B cell (primary cell): ENCODE measurements at regions not wholly inside any gene's neighbourhood (a gene's known extent, or its start where the extent isn't known, plus 50 kb on each side); places are given as distances from the start of the nearest gene placed in this dataset.

ENCODE experiments used
- ATAC-seq: fragments of 200-7000 bp; cut with Tn5 transposase; one replicate; pipeline ENCODE4 v1.10.0; 2021; ENCODE audit warnings: low read depth, mild to moderate bottlenecking, moderate number of reproducible peaks, moderate library complexity
- CTCF ChIA-PET: fragments of 350-600 bp; sonication (Branson Sonifier 250); formaldehyde crosslinking; loops from one replicate; lab custom pipeline; 2021; ENCODE audit warnings: antibody characterized with exemption, inconsistent platforms; lab: Charles Lee
- POLR2A ChIA-PET: fragments of 350-600 bp; sonication (Branson Sonifier 250); formaldehyde crosslinking; loops from one replicate; lab custom pipeline; 2021; ENCODE audit warnings: antibody characterized with exemption; lab: Charles Lee
- DNase-seq: peaks from one replicate; pipeline ENCODE4 v3.0.0; 2013
- H2AFZ ChIP-seq: 2 replicates; pipeline ENCODE4 v1.6.1; 2012; ENCODE audit warnings: mild to moderate bottlenecking, low read depth, low read length; ENCODE audit not compliant: insufficient read depth, poor library complexity, severe bottlenecking
- H3K27ac ChIP-seq, 2 donors: 1 replicate in 1 of 2; 2 replicates in 1 of 2; pipeline ENCODE4 v1.5.1; 2012 to 2013; ENCODE audit warnings: low read length in 2 of 2, mild to moderate bottlenecking in 2 of 2, moderate library complexity in 1 of 2
- H3K27me3 ChIP-seq, 4 experiments: fragments of 200-600 bp in 1 of 4; sonication (generic) in 1 of 4; replicated peaks in 1 of 4; 1 replicate in 2 of 4; 2 replicates in 2 of 4; pipeline versions ENCODE4 v1.6.1 to v1.7.0; 2013 to 2016; ENCODE audit warnings: low read length in 3 of 4, mild to moderate bottlenecking in 2 of 4, mixed read lengths in 1 of 4, moderate library complexity in 1 of 4; ENCODE audit not compliant: insufficient read depth in 4 of 4, control insufficient read depth in 3 of 4; ENCODE audit errors: control extremely low read depth in 1 of 4
- H3K36me3 ChIP-seq, 2 experiments: replicated peaks in 1 of 2; 1 replicate in 1 of 2; 2 replicates in 1 of 2; pipeline versions ENCODE4 v1.6.1 to v1.7.1; 2013; ENCODE audit warnings: low read length in 1 of 2; ENCODE audit not compliant: insufficient read depth in 2 of 2, control insufficient read depth in 1 of 2; ENCODE audit errors: control extremely low read depth in 1 of 2, extremely low read depth in 1 of 2
- H3K4me1 ChIP-seq, 2 donors: fragments of 200-600 bp in 1 of 2; sonication (generic) in 1 of 2; 1 replicate in 1 of 2; 2 replicates in 1 of 2; pipeline versions ENCODE4 v1.5.1 to v1.6.1; 2013 to 2017; ENCODE audit warnings: low read length in 2 of 2; ENCODE audit not compliant: control insufficient read depth in 2 of 2, insufficient read depth in 2 of 2
- H3K4me2 ChIP-seq: replicated peaks from 2 replicates; pipeline ENCODE3; 2012; ENCODE audit warnings: mild to moderate bottlenecking, low read depth, low read length; ENCODE audit not compliant: poor library complexity, severe bottlenecking
- H3K4me3 ChIP-seq, 5 experiments: fragments of 200-600 bp in 1 of 5; sonication (generic) in 1 of 5; 1 replicate in 3 of 5; 2 replicates in 2 of 5; pipeline versions ENCODE4 v1.5.1 to v1.7.0; 2011 to 2016; ENCODE audit warnings: low read length in 4 of 5, mild to moderate bottlenecking in 4 of 5, low read depth in 2 of 5, control low read depth in 1 of 5, moderate library complexity in 1 of 5; ENCODE audit not compliant: insufficient read depth in 1 of 5; ENCODE audit errors: control extremely low read depth in 1 of 5, extremely low read depth in 1 of 5
- H3K79me2 ChIP-seq: fragments of 200-600 bp; sonication (generic); one replicate; pipeline ENCODE4 v1.6.0; 2016; ENCODE audit warnings: low read length; ENCODE audit not compliant: control insufficient read depth, insufficient read depth
- H3K9ac ChIP-seq: fragments of 200-600 bp; sonication (generic); 2 replicates; pipeline ENCODE4 v1.6.1; 2017; ENCODE audit warnings: mild to moderate bottlenecking, low read length, moderate library complexity
- H3K9me3 ChIP-seq, 3 donors: one replicate each; pipeline versions ENCODE4 v1.6.1 to v1.7.1; 2013; ENCODE audit warnings: low read length in 2 of 3; ENCODE audit not compliant: control insufficient read depth in 2 of 3, insufficient read depth in 1 of 3; ENCODE audit errors: control extremely low read depth in 1 of 3
- H4K20me1 ChIP-seq: 2 replicates; pipeline ENCODE4 v1.6.0; 2012; ENCODE audit warnings: mild to moderate bottlenecking, low read length; ENCODE audit not compliant: insufficient read depth, control insufficient read depth, poor library complexity, severe bottlenecking
- H3K27ac Mint-ChIP-seq: one replicate; pipeline ENCODE4 v1.8.0; 2021; ENCODE audit warnings: mixed read lengths
- H3K27me3 Mint-ChIP-seq: one replicate; pipeline ENCODE4 v1.8.0; 2021; ENCODE audit warnings: mixed read lengths
- H3K4me1 Mint-ChIP-seq: one replicate; pipeline ENCODE4 v1.8.0; 2021; ENCODE audit warnings: mixed read lengths
- H3K4me3 Mint-ChIP-seq: one replicate; pipeline ENCODE4 v1.8.0; 2021; ENCODE audit warnings: mixed read lengths
- H3K9me3 Mint-ChIP-seq: one replicate; pipeline ENCODE4 v1.8.0; 2022; ENCODE audit warnings: mixed read lengths; ENCODE audit not compliant: insufficient read depth
- CTCF ChIP-seq: fragments of 200-600 bp; IDR thresholded peaks from one replicate; pipeline ENCODE4 v1.8.0; 2022; ENCODE audit warnings: antibody characterized with exemption, mild to moderate bottlenecking
- EZH2 ChIP-seq: IDR thresholded peaks from 2 replicates; pipeline ENCODE4 v1.6.1; 2012; ENCODE audit warnings: borderline replicate concordance, low read depth, mild to moderate bottlenecking, moderate library complexity, low read length; ENCODE audit not compliant: insufficient read depth, poor library complexity, severe bottlenecking
- WGBS: methylation state at CpG from one replicate; pipeline ENCODE4 v1.1.5; 2013; ENCODE audit warnings: missing lambda C conversion rate; ENCODE audit not compliant: insufficient coverage; 5-methylcytosine and 5-hydroxymethylcytosine counted together
- intact Hi-C: fragments of 100-400 bp; cut with micrococcal nuclease; formaldehyde crosslinking; loops from one replicate; pipeline ENCODE4 v1.10.0; 2022

GRCh38 chr6:80940976-80941375, 811.5 kb downstream of the TENT5A start:
- intact Hi-C loops: no loop called here
- Histone ChIP-seq H3K4me3 (no peak overlapping the region), H3K9ac (no peak overlapping the region), H3K4me2 (no peak overlapping the region), H3K27ac (no peak overlapping the region), H3K27me3 (no peaks in the 10 kb centered on the region), H3K79me2 (no peaks in the 10 kb centered on the region), H3K4me1 (no peaks in the 10 kb centered on the region), H4K20me1 (no peaks in the 10 kb centered on the region), H3K9me3 (peaks cover 0 to 7% (median 0%) of the 10 kb centered on the region in 3 donors), H3K36me3 (no peaks in the 10 kb centered on the region), H2AFZ (no peak overlapping the region)
- H3K4me3 Mint-ChIP-seq: no peak overlapping the region
- no CpG with 5 or more reads among the region's 1 CpG for WGBS
- no peak for ATAC-seq
- TF ChIP-seq EZH2 (no peak), CTCF (no peak)
- no peaks in the 10 kb centered on the region for H3K27me3 Mint-ChIP-seq
- no peak for DNase-seq
- ChIA-PET POLR2A (no interaction called here), CTCF (no interaction called here)
- H3K9me3 Mint-ChIP-seq: peaks cover 1% of the 10 kb centered on the region
- no peak overlapping the region for H3K27ac Mint-ChIP-seq
- no peaks in the 10 kb centered on the region for H3K4me1 Mint-ChIP-seq

- Histone ChIP-seq H2AFZ (no peak overlapping the region), H3K36me3 (no peaks in the 10 kb centered on the region), H3K4me1 (no peaks in the 10 kb centered on the region), H3K27ac (no peak overlapping the region), H3K4me2 (no peak overlapping the region), H3K79me2 (no peaks in the 10 kb centered on the region), H3K9ac (no peak overlapping the region), H3K9me3 (peaks cover 0 to 7% (median 0%) of the 10 kb centered on the region in 3 donors), H3K4me3 (no peak overlapping the region), H4K20me1 (no peaks in the 10 kb centered on the region), H3K27me3 (no peaks in the 10 kb centered on the region)
- Mint-ChIP-seq H3K4me3 (no peak overlapping the region), H3K27ac (no peak overlapping the region), H3K4me1 (no peaks in the 10 kb centered on the region), H3K9me3 (peaks cover 2% of the 10 kb centered on the region), H3K27me3 (no peaks in the 10 kb centered on the region)
- ChIA-PET CTCF (no interaction called here), POLR2A (no interaction called here)
- whole genome bisulfite sequencing: no CpG with 5 or more reads among the region's 1 CpG
- no peak for DNase-seq
- intact Hi-C loops: no loop called here
- no peak for TF ChIP-seq CTCF
- TF ChIP-seq EZH2: no peak
- no peak for ATAC-seq
Observed at GRCh38 chr6:80940571-80940970, 811.9 kb downstream of the TENT5A start.
